Keratinocyte (primary cell): ENCODE measurements at regions not wholly inside any gene's neighbourhood (a gene's known extent, or its start where the extent isn't known, plus 50 kb on each side); places are given as distances from the start of the nearest gene placed in this dataset.

Experiments
- DNase-seq: peaks from one replicate; pipeline ENCODE4 v3.0.0-alpha.2; 2011; ENCODE audit warnings: low read depth, missing footprints, low spot score
- FAIRE-seq: peaks from 2 replicates; lab custom pipeline; 2011; peaks lifted over from hg19 to GRCh38; lab: Jason Lieb, UNC
- H2AFZ ChIP-seq: 2 replicates; pipeline ENCODE4 v1.6.0; 2012; ENCODE audit warnings: low read length, control low read depth, inconsistent platforms; ENCODE audit not compliant: control insufficient read depth
- H3K27ac ChIP-seq: 2 replicates; pipeline ENCODE4 v1.5.1; 2011; ENCODE audit warnings: low read length; ENCODE audit not compliant: control insufficient read depth, insufficient read depth
- H3K27me3 ChIP-seq: 3 replicates; pipeline ENCODE4 v1.6.0; 2011; ENCODE audit warnings: low read length; ENCODE audit not compliant: control insufficient read depth, insufficient read depth; ENCODE audit errors: extremely low read depth
- H3K36me3 ChIP-seq, 2 experiments: 2 replicates in 1 of 2; 3 replicates in 1 of 2; pipeline ENCODE4 v1.5.1; 2011; ENCODE audit warnings: low read length in 2 of 2, mild to moderate bottlenecking in 1 of 2; ENCODE audit not compliant: control insufficient read depth in 2 of 2, insufficient read depth in 2 of 2; ENCODE audit errors: extremely low read depth in 1 of 2
- H3K4me1 ChIP-seq: 3 replicates; pipeline ENCODE4 v1.5.1; 2011; ENCODE audit warnings: low read length; ENCODE audit not compliant: control insufficient read depth, insufficient read depth; ENCODE audit errors: extremely low read depth
- H3K4me2 ChIP-seq: 3 replicates; pipeline ENCODE4 v1.6.0; 2011; ENCODE audit warnings: low read depth, low read length; ENCODE audit not compliant: control insufficient read depth, insufficient read depth; ENCODE audit errors: extremely low read depth
- H3K4me3 ChIP-seq, 3 experiments: fragments of 200-600 bp in 1 of 3; sonication (generic) in 1 of 3; 2 replicates in 2 of 3; 3 replicates in 1 of 3; pipeline ENCODE4 v1.5.1; 2011 to 2016; ENCODE audit warnings: low read length in 3 of 3, mild to moderate bottlenecking in 3 of 3, control low read depth in 2 of 3, inconsistent platforms in 1 of 3, low read depth in 1 of 3, mixed read lengths in 1 of 3, mixed run types in 1 of 3, moderate library complexity in 1 of 3; ENCODE audit not compliant: control insufficient read depth in 2 of 3, insufficient read depth in 2 of 3; ENCODE audit errors: extremely low read depth in 1 of 3
- H3K79me2 ChIP-seq: 2 replicates; pipeline ENCODE4 v1.6.0; 2012; ENCODE audit warnings: low read length; ENCODE audit not compliant: control insufficient read depth, insufficient read depth
- H3K9ac ChIP-seq: 3 replicates; pipeline ENCODE4 v1.6.0; 2011; ENCODE audit warnings: low read length; ENCODE audit not compliant: control insufficient read depth, insufficient read depth; ENCODE audit errors: extremely low read depth
- H3K9me1 ChIP-seq: 3 replicates; pipeline ENCODE4 v1.6.0; 2011; ENCODE audit warnings: low read length; ENCODE audit not compliant: control insufficient read depth, insufficient read depth; ENCODE audit errors: extremely low read depth
- H3K9me3 ChIP-seq: 2 replicates; pipeline ENCODE4 v1.5.1; 2012; ENCODE audit warnings: low read depth, low read length; ENCODE audit not compliant: control insufficient read depth
- H4K20me1 ChIP-seq: 3 replicates; pipeline ENCODE4 v1.6.0; 2011; ENCODE audit warnings: low read length; ENCODE audit not compliant: control insufficient read depth, insufficient read depth; ENCODE audit errors: extremely low read depth
- EZH2 ChIP-seq: IDR thresholded peaks from one replicate; pipeline ENCODE4 v1.6.1; 2012; ENCODE audit warnings: inconsistent platforms, mild to moderate bottlenecking, low read length, moderate library complexity
- dilution Hi-C: fragments of 300-500 bp; cut with MboI; formaldehyde crosslinking; loops from one replicate; pipeline ENCODE4 v1.7.0; 2020; ENCODE audit warnings: low sequenced_read_pairs; ENCODE audit not compliant: extremely low pct_ligation_motif_present
- TF ChIP-seq, protein P1 (sequence below), 3 experiments: IDR thresholded peaks in 1 of 3; conservative IDR thresholded peaks in 1 of 3; optimal IDR thresholded peaks in 1 of 3; 2 replicates in 2 of 3; 3 replicates in 1 of 3; pipeline versions ENCODE3 to v1.5.1; 2011; ENCODE audit warnings: low read length in 3 of 3, mild to moderate bottlenecking in 3 of 3, moderate library complexity in 2 of 3, control low read depth in 1 of 3, inconsistent platforms in 1 of 3; ENCODE audit not compliant: insufficient read depth in 2 of 3; ENCODE audit errors: extremely low read depth in 1 of 3

DNA sequence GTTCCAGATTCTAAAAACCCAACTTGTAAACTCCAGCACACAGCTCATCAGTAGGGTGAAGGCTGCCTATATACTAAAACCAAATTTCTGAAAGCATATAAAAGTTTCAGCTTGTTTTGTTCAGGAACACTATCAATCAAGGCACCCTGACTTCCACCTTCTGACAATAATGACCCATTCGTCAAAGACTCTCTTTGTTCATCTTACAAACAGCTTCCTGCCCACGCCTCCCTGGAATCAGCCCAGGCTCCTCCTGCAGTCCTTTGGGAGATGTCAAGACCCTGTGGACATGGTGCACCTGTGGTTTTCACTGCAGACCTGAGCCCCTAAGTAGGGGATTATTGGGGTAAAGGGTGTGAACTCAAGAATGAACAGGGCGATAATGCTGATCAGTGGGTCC, 178.9 kb upstream of the CAMK1G start:
- Histone ChIP-seq H3K79me2 (no peaks in the 10 kb centered on the region), H3K4me1 (peaks cover 69% of the 10 kb centered on the region), H3K4me3 (peak overlapping the region in 1 of 3 experiments; percentile 33), H3K27ac (peak overlapping the region; percentile 91), H2AFZ (no peak overlapping the region), H3K36me3 (no peaks in the 10 kb centered on the region), H4K20me1 (no peaks in the 10 kb centered on the region), H3K4me2 (peak overlapping the region; percentile 81), H3K27me3 (no peaks in the 10 kb centered on the region), H3K9me1 (no peaks in the 10 kb centered on the region), H3K9ac (peak overlapping the region; percentile 51), H3K9me3 (no peaks in the 10 kb centered on the region)
- DNase-seq (no peak), FAIRE-seq (peak; percentile 93)
- dilution Hi-C loops = no loop called here
- TF ChIP-seq, protein P1, sequence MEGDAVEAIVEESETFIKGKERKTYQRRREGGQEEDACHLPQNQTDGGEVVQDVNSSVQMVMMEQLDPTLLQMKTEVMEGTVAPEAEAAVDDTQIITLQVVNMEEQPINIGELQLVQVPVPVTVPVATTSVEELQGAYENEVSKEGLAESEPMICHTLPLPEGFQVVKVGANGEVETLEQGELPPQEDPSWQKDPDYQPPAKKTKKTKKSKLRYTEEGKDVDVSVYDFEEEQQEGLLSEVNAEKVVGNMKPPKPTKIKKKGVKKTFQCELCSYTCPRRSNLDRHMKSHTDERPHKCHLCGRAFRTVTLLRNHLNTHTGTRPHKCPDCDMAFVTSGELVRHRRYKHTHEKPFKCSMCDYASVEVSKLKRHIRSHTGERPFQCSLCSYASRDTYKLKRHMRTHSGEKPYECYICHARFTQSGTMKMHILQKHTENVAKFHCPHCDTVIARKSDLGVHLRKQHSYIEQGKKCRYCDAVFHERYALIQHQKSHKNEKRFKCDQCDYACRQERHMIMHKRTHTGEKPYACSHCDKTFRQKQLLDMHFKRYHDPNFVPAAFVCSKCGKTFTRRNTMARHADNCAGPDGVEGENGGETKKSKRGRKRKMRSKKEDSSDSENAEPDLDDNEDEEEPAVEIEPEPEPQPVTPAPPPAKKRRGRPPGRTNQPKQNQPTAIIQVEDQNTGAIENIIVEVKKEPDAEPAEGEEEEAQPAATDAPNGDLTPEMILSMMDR (optimal IDR thresholded peaks at IDR 0.05 in 1 of 3, IDR thresholded peaks at IDR 0.05 in 1 of 3, conservative IDR thresholded peaks at IDR 0.05 in 1 of 3; ENCODE audit: extremely low read depth in 1 of 3, insufficient read depth in 2 of 3, low read length in 3 of 3) = no peak
- TF ChIP-seq EZH2 = no peak

GRCh38 chr1:209405183-209405814, 178.2 kb upstream of the CAMK1G start:
- H3K36me3 ChIP-seq = no peaks in the 10 kb centered on the region
- H3K27me3 ChIP-seq = no peaks in the 10 kb centered on the region
- H4K20me1 ChIP-seq = no peaks in the 10 kb centered on the region
- peak overlapping the region; percentile 91 for H3K27ac ChIP-seq
- no peaks in the 10 kb centered on the region for H3K9me3 ChIP-seq
- FAIRE-seq (no peak), DNase-seq (no peak)
- H3K79me2 ChIP-seq = no peaks in the 10 kb centered on the region
- no peaks in the 10 kb centered on the region for H3K9me1 ChIP-seq
- H2AFZ ChIP-seq = no peak overlapping the region
- H3K4me3 ChIP-seq = peak overlapping the region in 2 of 3 experiments; percentile 25 to 33
- dilution Hi-C loops = no loop called here
- H3K9ac ChIP-seq = peak overlapping the region; percentile 51
- TF ChIP-seq, protein P1 (optimal IDR thresholded peaks at IDR 0.05 in 1 of 3, IDR thresholded peaks at IDR 0.05 in 1 of 3, conservative IDR thresholded peaks at IDR 0.05 in 1 of 3; ENCODE audit: extremely low read depth in 1 of 3, insufficient read depth in 2 of 3, low read length in 3 of 3) = no peak
- no peak for TF ChIP-seq EZH2
- peaks cover 71% of the 10 kb centered on the region for H3K4me1 ChIP-seq
- H3K4me2 ChIP-seq = peak overlapping the region; percentile 81
